Endothelial cell of umbilical vein (primary cell): ENCODE measurements at regions not wholly inside any gene's neighbourhood (a gene's known extent, or its start where the extent isn't known, plus 50 kb on each side); places are given as distances from the start of the nearest gene placed in this dataset.

Source experiments
- BruUV-seq: library from RNA; stranded (reverse); fragments of 400-500 nt; replicated peaks from 2 replicates; lab custom pipeline; 2021; lab: Mats Ljungman, UMichigan
- CTCF ChIA-PET: fragments of 300-600, 350-600 bp; sonication (Branson Sonifier 250); formaldehyde crosslinking; loops from one replicate; lab custom pipeline; 2021; ENCODE audit warnings: antibody characterized with exemption, inconsistent platforms; lab: Charles Lee
- POLR2A ChIA-PET: fragments of 300-600, 350-600 bp; sonication (Branson Sonifier 250); formaldehyde crosslinking; loops from one replicate; lab custom pipeline; 2021; ENCODE audit warnings: antibody characterized with exemption, inconsistent platforms; lab: Charles Lee
- DNase-seq: peaks from one replicate; pipeline ENCODE4 v3.0.0-alpha.2; 2011; ENCODE audit warnings: low read depth, low spot score
- FAIRE-seq: peaks from 2 replicates; lab custom pipeline; 2011; peaks lifted over from hg19 to GRCh38; lab: Jason Lieb, UNC
- H2AFZ ChIP-seq: 2 replicates; pipeline ENCODE4 v1.6.0; 2012; ENCODE audit warnings: low read depth, low read length, control low read depth, inconsistent platforms
- H3K27ac ChIP-seq: 2 replicates; pipeline ENCODE4 v1.5.1; 2011; ENCODE audit warnings: low read depth, mild to moderate bottlenecking, control low read depth, low read length, moderate library complexity; ENCODE audit not compliant: insufficient read depth
- H3K27me3 ChIP-seq, 2 experiments: 2 replicates each; pipeline versions ENCODE4 v1.6.0 to v1.6.1; 2011; ENCODE audit warnings: low read length in 2 of 2, mixed read lengths in 1 of 2; ENCODE audit not compliant: control insufficient read depth in 2 of 2, insufficient read depth in 2 of 2
- H3K36me3 ChIP-seq, 2 experiments: 2 replicates in 1 of 2; 3 replicates in 1 of 2; pipeline ENCODE4 v1.5.1; 2011; ENCODE audit warnings: low read length in 2 of 2, mild to moderate bottlenecking in 1 of 2, moderate library complexity in 1 of 2; ENCODE audit not compliant: control insufficient read depth in 2 of 2, insufficient read depth in 2 of 2; ENCODE audit errors: extremely low read depth in 1 of 2
- H3K4me1 ChIP-seq: 3 replicates; pipeline ENCODE4 v1.5.1; 2011; ENCODE audit warnings: mild to moderate bottlenecking, low read length; ENCODE audit not compliant: control insufficient read depth, insufficient read depth; ENCODE audit errors: extremely low read depth
- H3K4me2 ChIP-seq: 2 replicates; pipeline ENCODE4 v1.6.1; 2011; ENCODE audit warnings: low read length, control low read depth, mixed read lengths; ENCODE audit not compliant: insufficient read depth
- H3K4me3 ChIP-seq, 3 experiments: fragments of 200-600 bp in 1 of 3; sonication (generic), shearing (Covaris generic) in 1 of 3; replicated peaks in 1 of 3; 2 replicates each; pipeline ENCODE4 v1.5.1; 2011 to 2016; ENCODE audit warnings: control low read depth in 3 of 3, low read length in 3 of 3, mild to moderate bottlenecking in 2 of 3, inconsistent platforms in 1 of 3, low read depth in 1 of 3, moderate library complexity in 1 of 3; ENCODE audit not compliant: insufficient read depth in 1 of 3
- H3K79me2 ChIP-seq: 2 replicates; pipeline ENCODE4 v1.6.0; 2012; ENCODE audit warnings: low read length, inconsistent platforms; ENCODE audit not compliant: control insufficient read depth, insufficient read depth
- H3K9ac ChIP-seq: replicated peaks from 2 replicates; pipeline ENCODE3; 2011; ENCODE audit warnings: low read length, control low read depth; ENCODE audit not compliant: insufficient read depth; ENCODE audit errors: extremely low read depth
- H3K9me1 ChIP-seq: replicated peaks from 3 replicates; pipeline ENCODE4 v1.6.0; 2011; ENCODE audit warnings: mild to moderate bottlenecking, low read length; ENCODE audit not compliant: control insufficient read depth, insufficient read depth; ENCODE audit errors: extremely low read depth
- H3K9me3 ChIP-seq: replicated peaks from 2 replicates; pipeline ENCODE4 v1.5.1; 2012; ENCODE audit warnings: low read length, inconsistent platforms; ENCODE audit not compliant: control insufficient read depth, insufficient read depth
- H4K20me1 ChIP-seq: replicated peaks from 2 replicates; pipeline ENCODE3; 2011; ENCODE audit warnings: mild to moderate bottlenecking, low read length; ENCODE audit not compliant: control insufficient read depth, insufficient read depth; ENCODE audit errors: extremely low read depth
- FOS ChIP-seq: IDR thresholded peaks from 2 replicates; pipeline ENCODE4 v1.6.1; 2011; ENCODE audit warnings: mild to moderate bottlenecking, low read length, moderate library complexity, borderline replicate concordance; ENCODE audit not compliant: insufficient read depth
- GATA2 ChIP-seq: IDR thresholded peaks from 2 replicates; pipeline ENCODE4 v1.7.0; 2011; ENCODE audit warnings: low read depth, mild to moderate bottlenecking, moderate library complexity, mixed read lengths, low read length; ENCODE audit not compliant: insufficient read length, insufficient read depth
- JUN ChIP-seq: IDR thresholded peaks from 2 replicates; pipeline ENCODE4 v1.6.1; 2011; ENCODE audit warnings: borderline replicate concordance, low read depth; ENCODE audit not compliant: insufficient read length, insufficient read depth
- MYC ChIP-seq: IDR thresholded peaks from one replicate; pipeline ENCODE4 v1.6.1; 2011; ENCODE audit warnings: mild to moderate bottlenecking, low read depth, low read length
- POLR2A ChIP-seq: IDR thresholded peaks from 2 replicates; pipeline ENCODE4 v1.6.1; 2012; ENCODE audit warnings: low read depth, mild to moderate bottlenecking, control low read depth, low read length
- POLR2AphosphoS5 ChIP-seq: IDR thresholded peaks from 2 replicates; pipeline ENCODE4 v1.6.1; 2012; ENCODE audit warnings: low read depth, mild to moderate bottlenecking, control low read depth, low read length, moderate library complexity; ENCODE audit not compliant: insufficient read depth
- dilution Hi-C: fragments of 300-500 bp; cut with MboI; formaldehyde crosslinking; loops from one replicate; pipeline ENCODE4 v1.15.0; 2019; ENCODE audit warnings: low sequenced_read_pairs; ENCODE audit not compliant: extremely low pct_ligation_motif_present
- intact Hi-C: fragments of 100-400 bp; cut with micrococcal nuclease; formaldehyde crosslinking; loops from one replicate; pipeline ENCODE4 v1.10.0; 2022
- TF ChIP-seq, protein P1 (sequence below), 2 donors: IDR thresholded peaks; 1 replicate in 1 of 2; 2 replicates in 1 of 2; pipeline ENCODE4 v1.5.1; 2011; ENCODE audit warnings: low read length in 2 of 2, mild to moderate bottlenecking in 2 of 2, moderate library complexity in 2 of 2, control low read depth in 1 of 2, inconsistent platforms in 1 of 2, low read depth in 1 of 2; ENCODE audit not compliant: insufficient read depth in 1 of 2; ENCODE audit errors: extremely low read depth in 1 of 2
- TF ChIP-seq, protein P2 (sequence below): IDR thresholded peaks from 2 replicates; pipeline ENCODE4 v1.6.1; 2011; ENCODE audit not compliant: insufficient read depth, insufficient read length

DNA sequence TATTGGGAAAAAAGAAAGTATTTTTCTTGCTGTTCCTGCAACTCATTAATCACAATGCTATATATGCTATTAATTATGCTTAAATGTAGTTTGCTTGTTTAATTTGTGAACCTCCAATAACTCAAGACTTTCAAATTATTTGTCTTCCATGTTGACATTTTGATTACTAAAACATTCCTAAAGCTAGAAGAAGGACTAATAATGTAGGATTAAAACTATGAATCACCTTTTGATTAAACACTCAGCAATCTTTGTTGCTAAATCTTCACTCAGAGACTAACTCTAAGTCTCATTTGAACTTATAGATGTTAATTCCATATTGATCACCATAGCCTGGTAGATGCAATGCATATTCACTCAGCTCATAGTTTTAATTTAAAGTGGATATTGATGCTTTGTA lies 524.6 kb upstream of the ZEB2 start:
- no TSS peak for BruUV-seq
- H3K4me1 ChIP-seq, result no peaks in the 10 kb centered on the region
- CTCF ChIA-PET, result no interaction called here

More for the DNA sequence above, 524.6 kb upstream of the ZEB2 start:
- no peak for TF ChIP-seq MYC
- TF ChIP-seq, protein P1, sequence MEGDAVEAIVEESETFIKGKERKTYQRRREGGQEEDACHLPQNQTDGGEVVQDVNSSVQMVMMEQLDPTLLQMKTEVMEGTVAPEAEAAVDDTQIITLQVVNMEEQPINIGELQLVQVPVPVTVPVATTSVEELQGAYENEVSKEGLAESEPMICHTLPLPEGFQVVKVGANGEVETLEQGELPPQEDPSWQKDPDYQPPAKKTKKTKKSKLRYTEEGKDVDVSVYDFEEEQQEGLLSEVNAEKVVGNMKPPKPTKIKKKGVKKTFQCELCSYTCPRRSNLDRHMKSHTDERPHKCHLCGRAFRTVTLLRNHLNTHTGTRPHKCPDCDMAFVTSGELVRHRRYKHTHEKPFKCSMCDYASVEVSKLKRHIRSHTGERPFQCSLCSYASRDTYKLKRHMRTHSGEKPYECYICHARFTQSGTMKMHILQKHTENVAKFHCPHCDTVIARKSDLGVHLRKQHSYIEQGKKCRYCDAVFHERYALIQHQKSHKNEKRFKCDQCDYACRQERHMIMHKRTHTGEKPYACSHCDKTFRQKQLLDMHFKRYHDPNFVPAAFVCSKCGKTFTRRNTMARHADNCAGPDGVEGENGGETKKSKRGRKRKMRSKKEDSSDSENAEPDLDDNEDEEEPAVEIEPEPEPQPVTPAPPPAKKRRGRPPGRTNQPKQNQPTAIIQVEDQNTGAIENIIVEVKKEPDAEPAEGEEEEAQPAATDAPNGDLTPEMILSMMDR (IDR thresholded peaks at IDR 0.05; ENCODE audit: extremely low read depth in 1 of 2, insufficient read depth in 1 of 2, low read depth in 1 of 2, low read length in 2 of 2), result no peak
- TF ChIP-seq POLR2AphosphoS5, result no peak
- TF ChIP-seq, protein P2, sequence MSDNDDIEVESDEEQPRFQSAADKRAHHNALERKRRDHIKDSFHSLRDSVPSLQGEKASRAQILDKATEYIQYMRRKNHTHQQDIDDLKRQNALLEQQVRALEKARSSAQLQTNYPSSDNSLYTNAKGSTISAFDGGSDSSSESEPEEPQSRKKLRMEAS, result no peak
- no peak for TF ChIP-seq JUN
- no peak for TF ChIP-seq GATA2
- no peak for TF ChIP-seq FOS
- no peak for TF ChIP-seq POLR2A
- POLR2A ChIA-PET, result no interaction called here
- H2AFZ ChIP-seq, result no peak overlapping the region
- H3K4me3 ChIP-seq, result no peak overlapping the region
- no peak overlapping the region for H3K9ac ChIP-seq
- no peaks in the 10 kb centered on the region for H3K36me3 ChIP-seq
- H3K27ac ChIP-seq, result no peak overlapping the region
- dilution Hi-C loops (no loop called here), intact Hi-C loops (no loop called here)
- H3K4me2 ChIP-seq, result no peak overlapping the region
- no peak for DNase-seq
- H3K9me3 ChIP-seq, result no peaks in the 10 kb centered on the region
- no peaks in the 10 kb centered on the region for H3K79me2 ChIP-seq
- no peaks in the 10 kb centered on the region for H3K9me1 ChIP-seq
- H3K27me3 ChIP-seq, result no peaks in the 10 kb centered on the region
- no peak for FAIRE-seq
- no peaks in the 10 kb centered on the region for H4K20me1 ChIP-seq
